Thoracic aorta (tissue), 2 donors: ENCODE measurements at regions not wholly inside any gene's neighbourhood (a gene's known extent, or its start where the extent isn't known, plus 50 kb on each side); places are given as distances from the start of the nearest gene placed in this dataset.

ENCODE experiments used
- ATAC-seq: fragments of 150-250 bp; one replicate; pipeline ENCODE4 v1.8.0; 2017; ENCODE audit warnings: low read depth; ENCODE audit not compliant: insufficient number of reproducible peaks, low FRiP score
- DNase-seq: peaks from one replicate; pipeline ENCODE4 v3.0.0-alpha.2; 2020; ENCODE audit warnings: low spot score
- H3K27ac ChIP-seq, 2 donors: fragments of 200-600 bp; sonication (generic); 1 replicate in 1 of 2; 2 replicates in 1 of 2; pipeline ENCODE4 v1.5.1; 2016; ENCODE audit warnings: mild to moderate bottlenecking in 2 of 2, moderate library complexity in 2 of 2
- H3K27me3 ChIP-seq: fragments of 200-600 bp; sonication (generic); replicated peaks from 2 replicates; pipeline ENCODE4 v1.6.0; 2016; ENCODE audit warnings: mild to moderate bottlenecking; ENCODE audit not compliant: insufficient read depth
- H3K36me3 ChIP-seq: fragments of 200-600 bp; sonication (generic); one replicate; pipeline ENCODE4 v1.5.1; 2016
- H3K4me1 ChIP-seq, 2 donors: fragments of 200-600 bp; sonication (generic); 1 replicate in 1 of 2; 2 replicates in 1 of 2; pipeline versions ENCODE4 v1.5.1 to v1.6.0; 2016; ENCODE audit warnings: low read depth in 2 of 2, mild to moderate bottlenecking in 1 of 2; ENCODE audit not compliant: control insufficient read depth in 1 of 2
- H3K4me3 ChIP-seq: fragments of 200-600 bp; sonication (generic); 2 replicates; pipeline ENCODE4 v1.5.1; 2016; ENCODE audit warnings: mild to moderate bottlenecking
- H3K9me3 ChIP-seq: fragments of 200-600 bp; sonication (generic); 2 replicates; pipeline ENCODE4 v1.5.1; 2016
- CTCF ChIP-seq: fragments of 200-600 bp; sonication (generic); IDR thresholded peaks from one replicate; pipeline ENCODE4 v1.5.1; 2019; ENCODE audit warnings: antibody characterized with exemption

- H3K27ac ChIP-seq = no peak overlapping the region
- H3K36me3 ChIP-seq = no peaks in the 10 kb centered on the region
- no peaks in the 10 kb centered on the region for H3K9me3 ChIP-seq
- no peak for TF ChIP-seq CTCF
- H3K4me3 ChIP-seq = no peak overlapping the region
- no peak for DNase-seq
- no peaks in the 10 kb centered on the region for H3K27me3 ChIP-seq
- peaks cover 0 to 11% of the 10 kb centered on the region in 2 donors for H3K4me1 ChIP-seq
- ATAC-seq = no peak
Measured at GRCh38 chr6:71529769-71530168, 241.2 kb downstream of the OGFRL1 start.

- DNase-seq = no peak
- H3K4me3 ChIP-seq = no peak overlapping the region
- no peaks in the 10 kb centered on the region for H3K27me3 ChIP-seq
- TF ChIP-seq CTCF = no peak
- ATAC-seq = no peak
- H3K27ac ChIP-seq = no peak overlapping the region
- H3K36me3 ChIP-seq = no peaks in the 10 kb centered on the region
- H3K9me3 ChIP-seq = no peaks in the 10 kb centered on the region
- peaks cover 0 to 11% of the 10 kb centered on the region in 2 donors for H3K4me1 ChIP-seq
Measured at GRCh38 chr6:71531006-71531405, 242.4 kb downstream of the OGFRL1 start.

- H3K27ac ChIP-seq = no peak overlapping the region
- no peaks in the 10 kb centered on the region for H3K36me3 ChIP-seq
- DNase-seq (no peak), ATAC-seq (no peak)
- H3K9me3 ChIP-seq = no peaks in the 10 kb centered on the region
- TF ChIP-seq CTCF = no peak
- H3K4me3 ChIP-seq = no peak overlapping the region
- no peaks in the 10 kb centered on the region for H3K27me3 ChIP-seq
- peaks cover 0 to 11% of the 10 kb centered on the region in 2 donors for H3K4me1 ChIP-seq
Measured at GRCh38 chr6:71531841-71532240, 243.2 kb downstream of the OGFRL1 start.

GRCh38 chr6:71533939-71534379 is 245.3 kb downstream of the OGFRL1 start:
- ATAC-seq (no peak), DNase-seq (no peak)
- Histone ChIP-seq H3K36me3 (no peaks in the 10 kb centered on the region), H3K4me1 (peaks cover 6 to 8% of the 10 kb centered on the region in 2 donors), H3K4me3 (no peak overlapping the region), H3K27ac (no peak overlapping the region), H3K9me3 (no peaks in the 10 kb centered on the region), H3K27me3 (no peaks in the 10 kb centered on the region)
- peak; percentile 62 for TF ChIP-seq CTCF

GRCh38 chr6:71534921-71535320 is 246.3 kb downstream of the OGFRL1 start:
- ATAC-seq = no peak
- no peaks in the 10 kb centered on the region for H3K9me3 ChIP-seq
- H3K4me1 ChIP-seq = peaks cover 6 to 8% of the 10 kb centered on the region in 2 donors
- TF ChIP-seq CTCF = no peak
- no peak overlapping the region for H3K27ac ChIP-seq
- no peaks in the 10 kb centered on the region for H3K27me3 ChIP-seq
- DNase-seq = no peak
- no peaks in the 10 kb centered on the region for H3K36me3 ChIP-seq
- H3K4me3 ChIP-seq = no peak overlapping the region
